ENCODE measurements at regions not wholly inside any gene's neighbourhood (a gene's known extent, or its start where the extent isn't known, plus 50 kb on each side); places are given as distances from the start of the nearest gene placed in this dataset.
"Not testable (repeated sequence)": the region's sequence is repeated elsewhere in the genome, so short reads cannot be mapped to it uniquely, and the experiment has no call there.

- no peak for TF ChIP-seq Cebpa-rat (IDR thresholded peaks at IDR 0.05)
- H3K4me2 ChIP-seq: no peak overlapping the region
- H3K27me3 ChIP-seq: no peaks in the 10 kb centered on the region
Measured at GRCh38 chr3:153357436-153357835, 195.4 kb downstream of the RAP2B start.

DNA sequence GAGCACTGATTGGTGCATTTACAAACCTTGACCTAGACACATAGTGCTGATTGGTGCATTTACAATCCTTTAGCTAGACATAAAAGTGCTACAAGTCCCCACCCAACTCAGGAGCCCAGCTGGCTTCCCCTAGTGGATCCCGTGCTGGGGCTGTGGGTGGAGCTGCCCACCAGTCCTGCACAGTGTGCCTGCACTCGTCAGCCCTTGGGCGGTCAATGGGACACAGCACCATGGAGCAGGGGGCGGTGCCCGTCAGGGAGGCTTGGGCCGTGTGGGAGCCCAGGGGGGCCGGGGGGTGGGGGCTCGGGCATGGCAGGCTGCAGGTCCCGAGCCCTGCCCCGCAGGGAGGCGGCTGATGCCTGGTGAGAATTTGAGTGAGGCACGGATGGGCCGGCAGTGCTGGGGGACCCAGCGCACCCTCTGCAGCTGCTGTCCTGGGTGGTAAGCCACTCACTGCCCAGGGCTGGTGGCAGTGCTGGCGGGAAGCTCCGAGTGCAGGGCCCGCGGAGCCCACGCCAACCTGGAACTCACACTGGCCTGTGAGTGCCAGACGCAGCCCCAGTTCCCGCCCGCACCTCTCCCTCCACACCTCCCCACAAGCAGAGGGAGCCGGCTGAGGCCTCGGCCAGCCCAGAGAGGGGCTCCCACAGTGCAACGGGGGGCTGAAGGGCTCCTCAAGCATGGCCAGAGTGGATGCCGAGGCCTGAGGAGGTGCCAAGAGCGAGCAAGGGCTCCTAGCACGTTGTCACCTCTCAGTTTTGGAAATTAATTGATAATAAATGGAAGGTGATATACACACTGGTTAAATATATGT, 207.7 kb downstream of the RAP2B start:
- Histone ChIP-seq H3K4me2 (no peak overlapping the region), H3K27ac (no peak overlapping the region), H3K27me3 (no peaks in the 10 kb centered on the region), H3K4me1 (0 out of 2 replicates have a peak, but pooled peaks cover 4% of the 10 kb centered on the region), H3K9ac (no peak overlapping the region), H3K9me3 (peaks cover 18% of the 10 kb centered on the region), H3K4me3 (no peak overlapping the region), H4K20me1 (no peaks in the 10 kb centered on the region), H3K36me3 (no peaks in the 10 kb centered on the region)
- no peak for TF ChIP-seq Cebpa-rat (IDR thresholded peaks at IDR 0.05)

More at GRCh38 chr3:153357436-153357835, 195.4 kb downstream of the RAP2B start:
- no peak overlapping the region for H3K9ac ChIP-seq
- H3K27ac ChIP-seq: no peak overlapping the region
- H3K9me3 ChIP-seq: no peaks in the 10 kb centered on the region
- H3K36me3 ChIP-seq: no peaks in the 10 kb centered on the region
- H4K20me1 ChIP-seq: no peaks in the 10 kb centered on the region
- no peaks in the 10 kb centered on the region for H3K4me1 ChIP-seq
- no peak overlapping the region for H3K4me3 ChIP-seq

- no peak overlapping the region for H3K27ac ChIP-seq
- peaks cover 18% of the 10 kb centered on the region for H3K9me3 ChIP-seq
- no peak overlapping the region for H3K4me2 ChIP-seq
- H3K9ac ChIP-seq: no peak overlapping the region
- H4K20me1 ChIP-seq: no peaks in the 10 kb centered on the region
- H3K27me3 ChIP-seq: no peaks in the 10 kb centered on the region
- H3K4me1 ChIP-seq: 0 out of 2 replicates have a peak, but pooled peaks cover 4% of the 10 kb centered on the region
- TF ChIP-seq Cebpa-rat (IDR thresholded peaks at IDR 0.05): no peak
- no peaks in the 10 kb centered on the region for H3K36me3 ChIP-seq
- no peak overlapping the region for H3K4me3 ChIP-seq
Measured at GRCh38 chr3:153370680-153371079, 208.7 kb downstream of the RAP2B start.

- H3K36me3 ChIP-seq: no peaks in the 10 kb centered on the region
- H3K4me1 ChIP-seq: 0 out of 2 replicates have a peak, but pooled peaks cover 4% of the 10 kb centered on the region
- H3K4me2 ChIP-seq: no peak overlapping the region
- H3K27ac ChIP-seq: no peak overlapping the region
- H4K20me1 ChIP-seq: no peaks in the 10 kb centered on the region
- no peak for TF ChIP-seq Cebpa-rat (IDR thresholded peaks at IDR 0.05)
- H3K4me3 ChIP-seq: no peak overlapping the region
- no peaks in the 10 kb centered on the region for H3K27me3 ChIP-seq
- no peak overlapping the region for H3K9ac ChIP-seq
- H3K9me3 ChIP-seq: peaks cover 18% of the 10 kb centered on the region
Measured at GRCh38 chr3:153372326-153372725, 210.3 kb downstream of the RAP2B start.

DNA sequence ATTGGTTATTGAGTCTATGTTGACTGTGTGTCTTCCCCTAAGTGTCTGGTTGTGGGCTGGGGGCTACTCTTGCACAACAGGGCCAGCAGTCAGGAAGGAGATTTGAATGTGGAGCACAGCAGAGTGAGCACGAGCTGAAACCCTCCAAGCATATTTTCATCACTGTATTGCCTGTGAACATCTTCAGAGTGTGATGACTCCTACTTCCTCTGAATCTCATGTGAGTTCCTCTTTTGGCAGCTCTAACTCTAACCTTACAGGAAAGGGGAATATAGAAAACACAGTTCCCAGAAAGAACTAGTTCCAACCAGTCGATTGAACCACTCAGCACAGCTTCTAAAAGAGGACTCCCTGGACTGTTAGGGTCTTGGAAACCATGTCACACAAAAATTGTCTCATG, 211.6 kb downstream of the RAP2B start:
- Histone ChIP-seq H3K9me3 (peaks cover 16% of the 10 kb centered on the region), H3K4me1 (0 out of 2 replicates have a peak, but pooled peaks cover 4% of the 10 kb centered on the region), H3K36me3 (no peaks in the 10 kb centered on the region), H3K27ac (no peak overlapping the region), H3K27me3 (no peaks in the 10 kb centered on the region), H3K9ac (no peak overlapping the region), H3K4me2 (no peak overlapping the region), H4K20me1 (no peaks in the 10 kb centered on the region), H3K4me3 (no peak overlapping the region)
- TF ChIP-seq Cebpa-rat (IDR thresholded peaks at IDR 0.05): no peak

DNA sequence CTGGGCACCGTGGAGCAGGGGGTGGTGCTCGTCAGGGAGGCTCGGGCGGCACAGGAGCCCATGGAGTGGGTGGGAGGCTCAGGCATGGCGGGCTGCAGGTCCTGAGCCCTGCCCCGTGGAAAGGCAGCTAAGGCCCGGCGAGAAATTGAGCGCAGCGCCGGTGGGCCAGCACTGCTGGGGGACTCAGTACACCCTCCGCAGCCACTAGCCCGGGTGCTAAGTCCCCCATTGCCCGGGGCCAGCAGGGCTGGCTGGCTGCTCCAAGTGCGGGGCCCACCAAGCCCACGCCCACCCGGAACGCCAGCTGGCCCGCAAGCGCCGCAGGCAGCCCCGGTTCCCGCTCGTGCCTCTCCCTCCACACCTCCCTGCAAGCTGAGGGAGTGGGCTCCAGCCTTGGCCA, 216.3 kb downstream of the RAP2B start:
- H3K36me3 ChIP-seq, H3K4me2 ChIP-seq, H3K4me1 ChIP-seq, H3K27ac ChIP-seq, H4K20me1 ChIP-seq, H3K9ac ChIP-seq, H3K4me3 ChIP-seq, H3K9me3 ChIP-seq, H3K27me3 ChIP-seq: not testable (repeated sequence)

- H3K9me3 ChIP-seq: no peaks in the 10 kb centered on the region
- no peaks in the 10 kb centered on the region for H4K20me1 ChIP-seq
- H3K4me2 ChIP-seq: no peak overlapping the region
- H3K36me3 ChIP-seq: no peaks in the 10 kb centered on the region
- no peak overlapping the region for H3K9ac ChIP-seq
- no peaks in the 10 kb centered on the region for H3K27me3 ChIP-seq
- H3K27ac ChIP-seq: no peak overlapping the region
- H3K4me3 ChIP-seq: no peak overlapping the region
- no peaks in the 10 kb centered on the region for H3K4me1 ChIP-seq
- TF ChIP-seq Cebpa-rat (IDR thresholded peaks at IDR 0.05): no peak
Measured at GRCh38 chr3:153379516-153379915, 217.5 kb downstream of the RAP2B start.

GRCh38 chr3:153385343-153385742, 223.3 kb downstream of the RAP2B start:
- no peaks in the 10 kb centered on the region for H3K27me3 ChIP-seq
- H3K4me1 ChIP-seq: no peaks in the 10 kb centered on the region
- no peak for TF ChIP-seq Cebpa-rat (IDR thresholded peaks at IDR 0.05)
- H3K9ac ChIP-seq: no peak overlapping the region
- no peak overlapping the region for H3K27ac ChIP-seq
- H3K9me3 ChIP-seq: no peaks in the 10 kb centered on the region
- no peak overlapping the region for H3K4me2 ChIP-seq
- H3K4me3 ChIP-seq: no peak overlapping the region
- H4K20me1 ChIP-seq: no peaks in the 10 kb centered on the region
- no peaks in the 10 kb centered on the region for H3K36me3 ChIP-seq

DNA sequence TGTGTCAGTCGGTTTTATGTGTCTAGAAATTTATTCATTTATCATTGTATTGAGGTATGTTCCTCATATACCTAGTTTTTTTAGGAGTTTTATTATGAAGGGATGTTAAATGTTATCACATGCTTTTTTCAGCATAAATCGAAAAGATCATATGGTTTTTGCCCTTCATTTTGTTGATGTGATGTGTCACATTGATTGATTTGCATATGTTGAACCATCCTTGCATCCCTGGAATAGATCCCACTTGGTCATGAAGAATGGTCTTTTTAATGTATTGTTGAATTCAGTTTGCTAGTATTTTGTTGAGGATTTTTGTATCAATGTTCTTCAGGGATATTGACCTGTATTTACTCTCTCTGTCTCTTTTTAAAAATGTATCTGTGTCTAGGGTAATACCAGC, 230.3 kb downstream of the RAP2B start:
- no peak overlapping the region for H3K9ac ChIP-seq
- H4K20me1 ChIP-seq: no peaks in the 10 kb centered on the region
- H3K4me3 ChIP-seq: no peak overlapping the region
- H3K4me2 ChIP-seq: no peak overlapping the region
- TF ChIP-seq Cebpa-rat (IDR thresholded peaks at IDR 0.05): no peak
- H3K27me3 ChIP-seq: no peaks in the 10 kb centered on the region
- H3K9me3 ChIP-seq: peaks cover 11% of the 10 kb centered on the region; the same call in 1 of the 2 replicates
- no peak overlapping the region for H3K27ac ChIP-seq
- no peaks in the 10 kb centered on the region for H3K4me1 ChIP-seq
- no peaks in the 10 kb centered on the region for H3K36me3 ChIP-seq

DNA sequence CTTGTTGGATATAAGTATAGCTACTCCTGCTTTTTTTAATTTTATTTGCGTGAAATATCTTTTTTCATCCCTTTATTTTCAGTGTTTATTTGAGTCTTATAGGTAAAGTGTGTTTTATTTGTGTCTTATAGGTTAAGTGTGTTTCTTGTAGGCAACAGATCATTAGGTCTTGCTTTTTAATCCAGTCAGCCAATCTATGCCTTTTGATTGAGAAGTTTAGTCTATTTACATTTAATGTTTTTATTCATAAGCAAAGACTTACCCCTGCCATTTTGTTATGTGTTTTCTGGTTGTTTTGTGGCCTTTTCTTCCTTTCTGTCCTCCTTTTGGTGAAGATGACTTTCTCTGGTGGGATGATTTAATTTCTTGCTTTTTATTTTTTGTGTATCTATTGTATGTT, 232.0 kb downstream of the RAP2B start:
- TF ChIP-seq Cebpa-rat (IDR thresholded peaks at IDR 0.05): no peak
- no peak overlapping the region for H3K4me3 ChIP-seq

More for the DNA sequence above, 232.0 kb downstream of the RAP2B start:
- no peak overlapping the region for H3K4me2 ChIP-seq
- no peak overlapping the region for H3K9ac ChIP-seq
- no peak overlapping the region for H3K27ac ChIP-seq
- no peaks in the 10 kb centered on the region for H3K4me1 ChIP-seq
- H3K36me3 ChIP-seq: no peaks in the 10 kb centered on the region
- H4K20me1 ChIP-seq: no peaks in the 10 kb centered on the region
- H3K27me3 ChIP-seq: no peaks in the 10 kb centered on the region
- peaks cover 11% of the 10 kb centered on the region; the same call in 1 of the 2 replicates for H3K9me3 ChIP-seq

Data from BLaER1 (cell line).